Stomach (tissue), 8 donors: ENCODE measurements at regions not wholly inside any gene's neighbourhood (a gene's known extent, or its start where the extent isn't known, plus 50 kb on each side); places are given as distances from the start of the nearest gene placed in this dataset.

Experiments
- DNase-seq, 2 donors: peaks; one replicate each; pipeline versions ENCODE4 v3.0.0 to v3.0.0-alpha.2; 2013 to 2019
- H3K27ac ChIP-seq, 5 donors: fragments of 200-600 bp in 4 of 5; sonication (generic) in 4 of 5; one replicate each; pipeline ENCODE4 v1.5.1; 2013 to 2019; ENCODE audit warnings: mild to moderate bottlenecking in 1 of 5, moderate library complexity in 1 of 5
- H3K27me3 ChIP-seq, 3 donors: fragments of 200-600 bp; sonication (generic); one replicate each; pipeline ENCODE4 v1.5.1; 2017 to 2019; ENCODE audit warnings: mixed run types in 1 of 3
- H3K36me3 ChIP-seq, 4 donors: fragments of 200-600 bp; sonication (generic); 1 replicate in 3 of 4; 2 replicates in 1 of 4; pipeline ENCODE4 v1.5.1; 2016 to 2019
- H3K4me1 ChIP-seq, 4 donors: fragments of 200-600 bp; sonication (generic); one replicate each; pipeline ENCODE4 v1.5.1; 2016 to 2019
- H3K4me3 ChIP-seq, 4 donors: fragments of 200-600 bp; sonication (generic) in 3 of 4; one replicate each; pipeline ENCODE4 v1.5.1; 2016 to 2019; ENCODE audit warnings: mild to moderate bottlenecking in 1 of 4
- H3K9me3 ChIP-seq, 4 donors: fragments of 200-600 bp; sonication (generic); one replicate each; pipeline ENCODE4 v1.5.1; 2016 to 2019
- EP300 ChIP-seq: sonication (generic); formaldehyde crosslinking; IDR thresholded peaks from one replicate; pipeline ENCODE4 v1.6.1; 2017; ENCODE audit warnings: antibody characterized with exemption
- POLR2A ChIP-seq, 4 donors: fragments of 450-650 bp; IDR thresholded peaks; one replicate each; pipeline ENCODE4 v1.6.1; 2016; ENCODE audit warnings: antibody characterized with exemption in 4 of 4, control low read depth in 2 of 4, mild to moderate bottlenecking in 1 of 4, moderate library complexity in 1 of 4
- POLR2AphosphoS5 ChIP-seq, 3 donors: sonication (generic); formaldehyde crosslinking; IDR thresholded peaks; one replicate each; pipeline ENCODE4 v1.6.1; 2016; ENCODE audit warnings: antibody characterized with exemption in 3 of 3
- WGBS, 5 donors: extraction: QIAGEN DNeasy Blood & Tissue Kit in 3 of 5; methylation state at CpG; one replicate each; pipeline versions ENCODE4 v1.1.5 to v1.1.7; 2013 to 2018; 5-methylcytosine and 5-hydroxymethylcytosine counted together
- intact Hi-C: fragments of 100-400 bp; cut with DNase I; formaldehyde crosslinking; loops from one replicate; pipeline ENCODE4 v1.15.1; 2023; ENCODE audit warnings: low total_unique reads
- TF ChIP-seq, protein P1 (sequence below), 7 experiments: fragments of 450-650 bp in 4 of 7; fragments of 200-600 bp in 3 of 7; sonication (generic) in 3 of 7; IDR thresholded peaks; one replicate each; pipeline ENCODE4 v1.5.1; 2016 to 2019; ENCODE audit warnings: antibody characterized with exemption in 7 of 7, control low read depth in 2 of 7, mild to moderate bottlenecking in 1 of 7
- donor health status: healthy with polysubstance abuse.
- donor health status: Bipolar disorder and iron deficiency.
- donor health status: healthy.

DNA sequence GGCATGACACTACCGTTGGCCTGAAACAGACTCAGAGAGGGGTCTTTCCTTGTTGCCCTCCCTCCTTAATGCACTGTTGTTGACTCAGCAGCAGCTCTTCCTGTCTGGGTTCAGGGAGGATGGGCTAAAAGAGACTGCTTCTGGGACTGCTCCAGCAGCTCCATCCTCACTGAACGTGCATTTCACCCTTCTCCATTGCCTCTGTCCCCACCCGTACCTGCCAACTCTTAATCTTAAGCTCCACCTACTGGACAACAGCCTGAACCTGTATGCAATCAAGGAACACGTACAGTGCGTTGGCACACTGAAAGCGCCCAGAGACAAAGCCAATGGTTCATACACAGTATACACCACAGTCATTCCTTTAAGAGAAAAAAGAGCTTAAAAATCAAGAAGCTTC, 230.8 kb upstream of the RAB6C start:
- H3K4me3 ChIP-seq = no peak overlapping the region
- no peak overlapping the region for H3K27ac ChIP-seq
- 23 to 35% (median 34%) methylated on average over 5 to 6 of the region's 6 CpGs for WGBS, 5 donors
- H3K4me1 ChIP-seq = no peaks in the 10 kb centered on the region
- peak in 1 of 2 donors; percentile 76 for DNase-seq
- TF ChIP-seq, protein P1, sequence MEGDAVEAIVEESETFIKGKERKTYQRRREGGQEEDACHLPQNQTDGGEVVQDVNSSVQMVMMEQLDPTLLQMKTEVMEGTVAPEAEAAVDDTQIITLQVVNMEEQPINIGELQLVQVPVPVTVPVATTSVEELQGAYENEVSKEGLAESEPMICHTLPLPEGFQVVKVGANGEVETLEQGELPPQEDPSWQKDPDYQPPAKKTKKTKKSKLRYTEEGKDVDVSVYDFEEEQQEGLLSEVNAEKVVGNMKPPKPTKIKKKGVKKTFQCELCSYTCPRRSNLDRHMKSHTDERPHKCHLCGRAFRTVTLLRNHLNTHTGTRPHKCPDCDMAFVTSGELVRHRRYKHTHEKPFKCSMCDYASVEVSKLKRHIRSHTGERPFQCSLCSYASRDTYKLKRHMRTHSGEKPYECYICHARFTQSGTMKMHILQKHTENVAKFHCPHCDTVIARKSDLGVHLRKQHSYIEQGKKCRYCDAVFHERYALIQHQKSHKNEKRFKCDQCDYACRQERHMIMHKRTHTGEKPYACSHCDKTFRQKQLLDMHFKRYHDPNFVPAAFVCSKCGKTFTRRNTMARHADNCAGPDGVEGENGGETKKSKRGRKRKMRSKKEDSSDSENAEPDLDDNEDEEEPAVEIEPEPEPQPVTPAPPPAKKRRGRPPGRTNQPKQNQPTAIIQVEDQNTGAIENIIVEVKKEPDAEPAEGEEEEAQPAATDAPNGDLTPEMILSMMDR (IDR thresholded peaks at IDR 0.05) = peak in 1 of 7 experiments; percentile 28
- TF ChIP-seq POLR2A (IDR thresholded peaks at IDR 0.05) = no peak
- no peak for TF ChIP-seq POLR2AphosphoS5 (IDR thresholded peaks at IDR 0.05)
- no peak for TF ChIP-seq EP300
- peaks cover 0 to 7% (median 0%) of the 10 kb centered on the region in 3 donors for H3K27me3 ChIP-seq
- H3K36me3 ChIP-seq = no peaks in the 10 kb centered on the region
- intact Hi-C loops = no loop called here
- no peaks in the 10 kb centered on the region for H3K9me3 ChIP-seq

DNA sequence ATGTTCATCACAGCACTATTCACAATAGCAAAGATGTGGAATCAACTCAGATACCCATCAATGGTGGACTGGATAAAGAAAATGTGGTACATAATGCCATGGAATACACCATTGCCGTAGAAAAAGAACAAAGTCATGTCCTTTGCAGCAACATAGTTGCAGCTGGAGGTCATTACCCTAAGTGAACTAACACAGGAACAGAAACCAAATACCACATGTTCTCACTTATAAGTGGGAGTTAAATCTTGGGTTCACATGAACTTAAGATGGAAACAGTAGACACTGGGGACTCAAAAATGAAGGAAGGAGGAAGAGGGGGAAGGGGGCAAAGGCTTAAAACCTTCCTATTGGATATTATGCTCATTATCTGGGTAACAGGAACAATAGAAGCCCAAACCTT, 228.1 kb upstream of the RAB6C start:
- Histone ChIP-seq H3K27ac (no peak overlapping the region), H3K36me3 (no peaks in the 10 kb centered on the region), H3K4me1 (no peaks in the 10 kb centered on the region), H3K27me3 (peaks cover 0 to 7% (median 0%) of the 10 kb centered on the region in 3 donors), H3K9me3 (no peaks in the 10 kb centered on the region), H3K4me3 (no peak overlapping the region)
- intact Hi-C loops = no loop called here
- WGBS, 5 donors = 70 to 86% (median 81%) methylated on average over 1 of the region's 1 CpG
- TF ChIP-seq POLR2AphosphoS5 (IDR thresholded peaks at IDR 0.05) = no peak
- TF ChIP-seq, protein P1 (IDR thresholded peaks at IDR 0.05) = no peak
- no peak for TF ChIP-seq POLR2A (IDR thresholded peaks at IDR 0.05)
- no peak for TF ChIP-seq EP300
- DNase-seq = no peak

DNA sequence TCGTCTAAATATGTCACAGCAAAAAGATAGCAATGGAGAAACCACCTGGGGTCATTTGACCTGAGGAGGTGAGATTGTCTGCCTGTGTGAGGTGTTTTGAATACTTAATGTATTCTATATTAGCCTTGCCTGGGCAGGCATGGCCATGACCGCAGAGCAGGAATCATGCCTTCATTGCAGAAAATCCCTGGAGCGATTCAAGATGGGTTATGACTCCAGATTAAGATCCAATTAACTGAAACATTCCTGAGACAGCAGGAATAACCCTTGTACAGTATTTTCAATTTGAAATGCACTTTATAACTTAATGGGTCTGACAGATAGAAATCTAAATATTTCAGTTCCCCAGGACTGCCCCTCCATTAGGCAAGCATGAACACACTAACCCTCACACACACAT, 227.3 kb upstream of the RAB6C start:
- Histone ChIP-seq H3K27ac (no peak overlapping the region), H3K4me1 (no peaks in the 10 kb centered on the region), H3K4me3 (no peak overlapping the region), H3K36me3 (no peaks in the 10 kb centered on the region), H3K9me3 (no peaks in the 10 kb centered on the region), H3K27me3 (peaks cover 0 to 7% (median 0%) of the 10 kb centered on the region in 3 donors)
- 78 to 94% (median 89%) methylated on average over 3 of the region's 3 CpGs for WGBS, 5 donors
- intact Hi-C loops = no loop called here
- no peak for DNase-seq
- TF ChIP-seq POLR2AphosphoS5 (IDR thresholded peaks at IDR 0.05) (no peak), EP300 (no peak), POLR2A (IDR thresholded peaks at IDR 0.05) (no peak)
- TF ChIP-seq, protein P1 (IDR thresholded peaks at IDR 0.05) = no peak

DNA sequence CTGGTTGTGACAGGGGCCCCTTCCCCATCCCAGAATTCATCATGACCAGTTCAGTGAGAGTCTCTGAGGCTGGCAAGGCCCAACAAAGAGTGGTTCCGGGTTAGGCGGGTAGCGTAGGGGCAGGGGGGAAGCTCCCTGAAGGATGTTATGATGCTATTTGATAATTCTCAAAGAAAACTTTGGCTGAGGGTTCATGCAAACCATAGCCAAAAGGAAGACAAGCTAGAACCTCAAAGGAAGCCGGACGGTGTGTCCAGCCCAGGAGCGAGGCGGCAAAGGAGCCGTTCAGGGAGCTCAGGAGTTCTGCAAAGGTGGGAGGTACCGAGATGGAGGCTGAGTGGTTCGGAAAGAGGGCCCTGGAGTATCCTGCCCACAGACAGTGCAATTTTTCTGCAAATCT, 226.8 kb upstream of the RAB6C start:
- no peaks in the 10 kb centered on the region for H3K36me3 ChIP-seq
- H3K27me3 ChIP-seq = peaks cover 0 to 5% (median 0%) of the 10 kb centered on the region in 3 donors
- H3K9me3 ChIP-seq = no peaks in the 10 kb centered on the region
- WGBS, 5 donors = 89 to 92% (median 91%) methylated on average over 10 of the region's 10 CpGs
- intact Hi-C loops = no loop called here
- peaks cover 0 to 2% (median 0%) of the 10 kb centered on the region in 4 donors for H3K4me1 ChIP-seq
- no peak for DNase-seq
- no peak overlapping the region for H3K4me3 ChIP-seq
- TF ChIP-seq EP300 (no peak), POLR2A (IDR thresholded peaks at IDR 0.05) (no peak), POLR2AphosphoS5 (IDR thresholded peaks at IDR 0.05) (no peak)
- TF ChIP-seq, protein P1 (IDR thresholded peaks at IDR 0.05) = no peak
- H3K27ac ChIP-seq = no peak overlapping the region
